Tibial nerve (tissue), 4 donors: ENCODE measurements at regions not wholly inside any gene's neighbourhood (a gene's known extent, or its start where the extent isn't known, plus 50 kb on each side); places are given as distances from the start of the nearest gene placed in this dataset.

ENCODE experiments used
- DNase-seq, 2 donors: peaks; one replicate each; pipeline ENCODE4 v3.0.0-alpha.2; 2019; ENCODE audit warnings: low spot score in 2 of 2
- H3K27ac ChIP-seq, 4 donors: fragments of 200-600 bp; sonication (generic) in 3 of 4; one replicate each; pipeline ENCODE4 v1.5.1; 2017 to 2019; ENCODE audit warnings: mild to moderate bottlenecking in 1 of 4
- H3K27me3 ChIP-seq, 2 donors: fragments of 200-600 bp; sonication (generic) in 1 of 2; one replicate each; pipeline versions ENCODE4 v1.5.1 to v1.6.0; 2017 to 2019
- H3K36me3 ChIP-seq, 3 donors: fragments of 200-600 bp; sonication (generic); one replicate each; pipeline ENCODE4 v1.5.1; 2018 to 2019
- H3K4me1 ChIP-seq, 4 donors: fragments of 200-600 bp; sonication (generic) in 3 of 4; one replicate each; pipeline ENCODE4 v1.5.1; 2017 to 2019
- H3K4me3 ChIP-seq, 4 donors: fragments of 200-600 bp; sonication (generic) in 3 of 4; one replicate each; pipeline ENCODE4 v1.5.1; 2017 to 2019; ENCODE audit warnings: mild to moderate bottlenecking in 1 of 4, moderate library complexity in 1 of 4
- H3K9me3 ChIP-seq, 4 donors: fragments of 200-600 bp; sonication (generic) in 3 of 4; one replicate each; pipeline ENCODE4 v1.5.1; 2017 to 2019
- CTCF ChIP-seq, 5 experiments: fragments of 200-600 bp in 3 of 5; fragments of 450-650 bp in 2 of 5; sonication (generic) in 3 of 5; IDR thresholded peaks; one replicate each; pipeline ENCODE4 v1.5.1; 2016 to 2019; ENCODE audit warnings: antibody characterized with exemption in 5 of 5, mild to moderate bottlenecking in 3 of 5, moderate library complexity in 2 of 5
- EP300 ChIP-seq, 2 donors: sonication (generic); formaldehyde crosslinking; IDR thresholded peaks; one replicate each; pipeline ENCODE4 v1.6.1; 2017; ENCODE audit warnings: antibody characterized with exemption in 2 of 2, mild to moderate bottlenecking in 1 of 2
- POLR2A ChIP-seq, 2 donors: fragments of 450-650 bp; IDR thresholded peaks; one replicate each; pipeline ENCODE4 v1.6.1; 2017; ENCODE audit warnings: antibody characterized with exemption in 2 of 2, mild to moderate bottlenecking in 2 of 2, moderate library complexity in 2 of 2
- WGBS, 2 donors: methylation state at CpG; one replicate each; pipeline ENCODE4 v1.1.5; 2018; 5-methylcytosine and 5-hydroxymethylcytosine counted together

DNA sequence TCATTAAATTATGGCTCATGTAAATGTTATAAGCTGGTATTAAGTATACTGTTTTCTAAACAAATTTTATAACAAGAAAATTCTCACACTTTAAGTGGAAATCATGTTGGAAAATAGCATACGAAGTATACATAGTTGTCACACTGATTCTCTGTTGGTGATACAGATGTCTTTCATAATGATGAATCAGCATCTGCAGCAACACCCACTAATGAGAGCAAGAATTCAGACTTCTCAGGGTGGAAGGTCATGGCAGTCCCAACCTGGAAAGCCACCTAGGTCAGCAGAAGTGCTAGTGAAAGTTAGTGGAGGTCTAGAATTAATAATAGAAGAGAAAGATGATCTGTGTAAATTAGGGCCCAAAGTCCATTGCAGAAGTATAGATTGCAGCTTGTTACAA, 719.7 kb upstream of the MIR17HG start:
- no peak for DNase-seq
- WGBS, 2 donors: 77 to 95% methylated on average over 1 of the region's 1 CpG

GRCh38 chr13:90628471-90628870, 719.0 kb upstream of the MIR17HG start:
- Histone ChIP-seq H3K4me1 (no peaks in the 10 kb centered on the region), H3K27me3 (no peaks in the 10 kb centered on the region)
- 86 to 90% methylated on average over 4 of the region's 4 CpGs for WGBS, 2 donors

More for the DNA sequence above, 719.7 kb upstream of the MIR17HG start:
- no peaks in the 10 kb centered on the region for H3K27me3 ChIP-seq
- H3K27ac ChIP-seq: no peak overlapping the region
- no peak overlapping the region for H3K4me3 ChIP-seq
- no peaks in the 10 kb centered on the region for H3K36me3 ChIP-seq
- H3K4me1 ChIP-seq: no peaks in the 10 kb centered on the region
- no peak for TF ChIP-seq EP300 (IDR thresholded peaks at IDR 0.05)
- TF ChIP-seq POLR2A (IDR thresholded peaks at IDR 0.05): no peak
- no peak for TF ChIP-seq CTCF (IDR thresholded peaks at IDR 0.05)
- no peaks in the 10 kb centered on the region for H3K9me3 ChIP-seq

GRCh38 chr13:90630716-90631115, 716.8 kb upstream of the MIR17HG start:
- H3K36me3 ChIP-seq: no peaks in the 10 kb centered on the region
- no peaks in the 10 kb centered on the region for H3K27me3 ChIP-seq
- H3K4me3 ChIP-seq: no peak overlapping the region
- no peak overlapping the region for H3K27ac ChIP-seq
- no peaks in the 10 kb centered on the region for H3K9me3 ChIP-seq
- no peak for TF ChIP-seq POLR2A (IDR thresholded peaks at IDR 0.05)
- DNase-seq: no peak
- no peaks in the 10 kb centered on the region for H3K4me1 ChIP-seq
- 96 to 99% methylated on average over 3 of the region's 3 CpGs for WGBS, 2 donors

More at GRCh38 chr13:90628471-90628870, 719.0 kb upstream of the MIR17HG start:
- no peak for TF ChIP-seq EP300 (IDR thresholded peaks at IDR 0.05)
- TF ChIP-seq CTCF (IDR thresholded peaks at IDR 0.05): no peak
- TF ChIP-seq POLR2A (IDR thresholded peaks at IDR 0.05): no peak
- Histone ChIP-seq H3K36me3 (no peaks in the 10 kb centered on the region), H3K27ac (no peak overlapping the region), H3K4me3 (no peak overlapping the region), H3K9me3 (no peaks in the 10 kb centered on the region)
- DNase-seq: no peak

GRCh38 chr13:90632184-90632583, 715.3 kb upstream of the MIR17HG start:
- no peaks in the 10 kb centered on the region for H3K4me1 ChIP-seq
- no peak for TF ChIP-seq POLR2A (IDR thresholded peaks at IDR 0.05)
- TF ChIP-seq CTCF (IDR thresholded peaks at IDR 0.05): no peak
- no peak for TF ChIP-seq EP300 (IDR thresholded peaks at IDR 0.05)
- H3K27ac ChIP-seq: no peak overlapping the region
- no peaks in the 10 kb centered on the region for H3K9me3 ChIP-seq
- WGBS, 2 donors: 90 to 95% methylated on average over 3 of the region's 3 CpGs
- H3K36me3 ChIP-seq: no peaks in the 10 kb centered on the region
- no peaks in the 10 kb centered on the region for H3K27me3 ChIP-seq
- H3K4me3 ChIP-seq: no peak overlapping the region
- no peak for DNase-seq

DNA sequence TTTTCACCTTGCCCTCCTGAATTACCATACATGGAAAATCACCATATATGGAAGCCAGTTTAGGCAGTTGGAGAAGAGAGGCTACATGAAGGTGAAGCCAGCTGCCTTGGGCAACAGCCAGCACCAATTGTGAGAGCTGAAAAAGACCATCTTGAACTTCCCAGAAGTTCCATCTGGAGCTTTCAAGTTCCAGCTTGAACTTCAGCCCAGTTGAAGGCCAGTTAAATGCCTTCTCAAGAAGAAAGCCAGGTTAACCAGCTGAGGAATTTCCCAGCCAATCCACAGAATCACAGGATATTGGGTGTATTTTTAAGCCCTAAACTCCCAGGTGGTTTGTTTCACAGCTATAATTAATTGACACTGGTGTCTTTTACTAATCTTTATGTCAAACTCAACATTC, 713.6 kb upstream of the MIR17HG start:
- Histone ChIP-seq H3K9me3 (no peaks in the 10 kb centered on the region), H3K27ac (no peak overlapping the region), H3K36me3 (no peaks in the 10 kb centered on the region), H3K4me1 (no peaks in the 10 kb centered on the region), H3K4me3 (no peak overlapping the region), H3K27me3 (no peaks in the 10 kb centered on the region)
- no peak for TF ChIP-seq CTCF (IDR thresholded peaks at IDR 0.05)
- TF ChIP-seq POLR2A (IDR thresholded peaks at IDR 0.05): no peak
- TF ChIP-seq EP300 (IDR thresholded peaks at IDR 0.05): no peak
- no peak for DNase-seq

- Histone ChIP-seq H3K27me3 (no peaks in the 10 kb centered on the region), H3K4me3 (no peak overlapping the region), H3K36me3 (no peaks in the 10 kb centered on the region), H3K9me3 (no peaks in the 10 kb centered on the region), H3K4me1 (no peaks in the 10 kb centered on the region), H3K27ac (no peak overlapping the region)
- TF ChIP-seq CTCF (IDR thresholded peaks at IDR 0.05): no peak
- WGBS, 2 donors: 88 to 100% methylated on average over 1 of the region's 1 CpG
- DNase-seq: no peak
Observed at GRCh38 chr13:90640976-90641375, 706.5 kb upstream of the MIR17HG start.
